ENCODE measurements at regions not wholly inside any gene's neighbourhood (a gene's known extent, or its start where the extent isn't known, plus 50 kb on each side); places are given as distances from the start of the nearest gene placed in this dataset.

DNA sequence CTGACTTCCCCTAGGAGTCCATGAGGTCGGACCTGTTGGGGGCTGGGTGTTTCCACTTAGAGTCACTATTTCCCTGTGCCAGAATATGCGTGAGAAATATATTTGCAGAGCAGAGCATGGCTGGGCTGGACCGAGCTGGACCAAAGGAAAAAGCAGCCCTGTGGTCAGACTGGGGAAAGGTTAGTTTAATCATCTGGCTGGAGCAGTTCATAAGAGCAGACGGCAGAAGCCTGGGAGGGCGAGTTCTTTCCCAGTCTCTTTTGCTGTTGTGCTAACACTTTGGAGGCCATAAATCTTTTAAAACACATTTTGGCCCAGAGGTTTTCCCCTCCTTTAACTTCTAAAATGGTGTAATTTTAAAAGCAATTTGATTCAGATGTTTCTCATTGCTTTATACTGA lies 66.5 kb downstream of the GLI2 start:
- Mint-ChIP-seq H3K4me3 (no peak overlapping the region), H3K9me3 (no peaks in the 10 kb centered on the region), H3K27ac (no peak overlapping the region), H3K36me3 (ENCODE audit: low read depth) (no peaks in the 10 kb centered on the region), H3K4me1 (no peaks in the 10 kb centered on the region), H3K27me3 (no peaks in the 10 kb centered on the region)
- intact Hi-C loops (cut with micrococcal nuclease): no loop called here
- DNase-seq: no peak

DNA sequence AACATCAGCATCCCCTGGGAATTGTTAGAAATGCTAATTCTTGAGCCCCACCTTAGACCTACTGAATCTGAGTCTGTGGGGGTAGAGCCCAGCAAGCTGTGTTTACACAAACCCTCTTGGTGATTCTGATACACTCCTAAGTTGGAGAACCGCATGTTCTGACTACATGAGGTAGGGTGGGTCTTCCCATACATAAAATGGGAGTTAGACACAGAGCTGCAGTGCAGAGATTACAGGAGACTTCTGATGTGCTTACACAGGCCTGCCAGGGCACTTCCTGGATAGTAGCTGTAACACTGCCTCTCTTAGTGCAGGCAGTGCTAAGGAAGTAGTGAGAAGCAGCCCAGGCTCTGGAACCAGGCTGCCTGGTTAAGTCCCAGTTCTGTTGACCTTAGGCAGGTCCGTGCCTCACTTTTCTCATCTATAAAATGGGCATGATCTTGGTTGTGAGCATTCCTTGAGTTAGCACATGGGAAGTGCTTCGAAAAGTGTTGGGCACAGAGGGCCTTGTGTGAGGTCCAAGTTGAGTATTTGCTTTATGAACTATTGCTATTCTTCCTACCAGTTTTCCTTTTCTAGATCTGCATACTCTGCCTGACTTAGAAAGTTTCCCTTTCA lies 67.3 kb downstream of the GLI2 start:
- intact Hi-C loops (cut with micrococcal nuclease): no loop called here
- no peak for DNase-seq
- Mint-ChIP-seq H3K4me3 (no peak overlapping the region), H3K36me3 (ENCODE audit: low read depth) (no peaks in the 10 kb centered on the region), H3K27me3 (no peaks in the 10 kb centered on the region), H3K4me1 (no peaks in the 10 kb centered on the region), H3K9me3 (no peaks in the 10 kb centered on the region), H3K27ac (no peak overlapping the region)

DNA sequence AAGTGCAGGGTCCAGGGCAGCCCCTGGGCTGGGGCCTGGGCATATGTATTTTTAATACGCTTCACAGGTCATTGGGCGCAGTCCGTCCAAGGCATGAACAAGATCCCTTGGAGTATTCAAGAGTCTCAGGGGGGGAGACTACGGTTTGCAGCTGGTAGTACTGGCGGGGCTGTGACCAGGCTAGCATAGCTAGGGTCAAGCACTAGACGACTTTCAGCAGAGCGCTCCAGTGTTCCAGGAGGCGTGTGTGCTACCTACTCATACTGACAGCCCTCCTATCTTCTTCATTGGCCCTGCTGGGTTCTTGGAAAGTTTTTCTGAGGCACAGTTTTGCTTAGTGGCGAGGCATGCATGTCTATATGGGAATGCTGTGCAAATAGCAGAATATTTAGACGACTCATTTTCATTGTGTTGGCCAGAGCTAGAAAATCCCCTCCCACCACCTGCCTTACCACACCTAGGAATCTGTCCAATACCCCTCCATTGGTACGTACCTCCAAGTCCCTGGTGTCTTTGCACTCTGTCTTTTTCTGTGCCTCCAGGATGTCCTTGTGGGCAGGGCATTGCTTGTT lies 68.2 kb downstream of the GLI2 start:
- intact Hi-C loops (cut with micrococcal nuclease): no loop called here
- Mint-ChIP-seq H3K27me3 (no peaks in the 10 kb centered on the region), H3K4me1 (no peaks in the 10 kb centered on the region), H3K9me3 (no peaks in the 10 kb centered on the region), H3K27ac (no peak overlapping the region), H3K36me3 (ENCODE audit: low read depth) (no peaks in the 10 kb centered on the region), H3K4me3 (no peak overlapping the region)
- DNase-seq: no peak

DNA sequence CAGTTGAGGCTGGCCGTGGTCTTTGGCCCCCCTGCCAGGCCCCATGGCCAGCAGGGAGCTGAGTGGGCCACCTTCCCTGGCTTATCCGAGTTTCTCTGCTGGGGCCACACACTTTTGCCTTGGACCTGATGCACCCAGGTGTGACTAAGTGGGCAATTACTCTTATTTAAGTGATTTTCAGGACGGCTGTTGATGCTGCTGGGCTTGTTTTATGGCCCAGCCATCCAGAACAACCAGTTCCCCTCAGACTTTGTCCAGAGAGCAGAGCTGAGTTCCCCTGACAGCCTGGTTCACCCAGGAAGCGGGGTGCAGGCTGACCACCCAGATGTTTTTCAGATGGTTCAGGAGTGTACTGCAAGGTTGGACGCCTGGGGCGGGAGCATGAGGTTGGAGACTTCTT lies 68.8 kb downstream of the GLI2 start:
- Mint-ChIP-seq H3K9me3 (no peaks in the 10 kb centered on the region), H3K4me1 (no peaks in the 10 kb centered on the region), H3K36me3 (ENCODE audit: low read depth) (no peaks in the 10 kb centered on the region), H3K27me3 (peaks cover 4% of the 10 kb centered on the region), H3K27ac (no peak overlapping the region), H3K4me3 (no peak overlapping the region)
- intact Hi-C loops (cut with micrococcal nuclease): no loop called here
- DNase-seq: no peak

DNA sequence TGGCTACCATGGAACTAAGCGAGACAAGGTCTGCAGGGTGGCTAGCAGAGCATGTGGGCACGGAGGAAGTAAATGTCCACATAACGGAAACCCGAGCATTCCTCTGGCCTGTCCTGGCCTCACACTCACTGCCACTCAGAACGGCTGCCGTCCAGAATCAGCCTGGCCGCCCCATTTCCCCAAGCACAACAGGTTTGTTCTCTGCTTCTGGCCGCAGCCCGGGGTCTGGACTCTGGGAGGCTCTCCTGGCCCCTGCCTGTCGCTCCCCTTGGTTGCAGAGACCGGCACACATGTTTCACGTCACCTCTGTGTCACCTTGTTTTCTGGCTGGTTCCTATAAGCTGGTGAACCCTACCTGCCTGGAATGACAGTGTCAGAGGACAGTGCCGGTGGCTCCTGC lies 69.3 kb downstream of the GLI2 start:
- no peak for DNase-seq
- Mint-ChIP-seq H3K27me3 (peaks cover 4% of the 10 kb centered on the region), H3K4me1 (no peaks in the 10 kb centered on the region), H3K4me3 (no peak overlapping the region), H3K27ac (no peak overlapping the region), H3K9me3 (no peaks in the 10 kb centered on the region), H3K36me3 (ENCODE audit: low read depth) (no peaks in the 10 kb centered on the region)
- intact Hi-C loops (cut with micrococcal nuclease): no loop called here

DNA sequence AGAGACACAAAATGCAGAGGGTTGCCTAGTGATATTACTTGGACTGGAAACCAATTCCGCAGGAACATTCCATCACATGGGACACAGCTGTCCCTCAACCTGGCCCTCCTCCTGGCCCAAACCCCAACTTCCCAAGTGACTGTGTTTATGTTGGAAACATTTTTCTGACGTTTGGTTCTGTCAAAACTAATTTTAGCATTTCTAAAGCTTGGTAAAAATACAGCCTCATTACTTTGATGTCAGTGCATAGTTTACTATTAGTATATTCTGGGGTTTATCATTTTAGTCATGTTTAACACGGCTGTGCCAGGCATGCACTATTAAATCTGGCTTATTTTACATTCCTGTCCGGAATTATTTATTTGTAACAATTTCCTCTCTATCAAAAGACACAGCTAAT lies 69.9 kb downstream of the GLI2 start:
- no peak overlapping the region for H3K4me3 Mint-ChIP-seq
- H3K9me3 Mint-ChIP-seq: no peaks in the 10 kb centered on the region
- H3K36me3 Mint-ChIP-seq (ENCODE audit: low read depth): no peaks in the 10 kb centered on the region
- H3K4me1 Mint-ChIP-seq: no peaks in the 10 kb centered on the region
- H3K27ac Mint-ChIP-seq: no peak overlapping the region
- no peak for DNase-seq
- intact Hi-C loops (cut with micrococcal nuclease): no loop called here
- peaks cover 4% of the 10 kb centered on the region for H3K27me3 Mint-ChIP-seq

DNA sequence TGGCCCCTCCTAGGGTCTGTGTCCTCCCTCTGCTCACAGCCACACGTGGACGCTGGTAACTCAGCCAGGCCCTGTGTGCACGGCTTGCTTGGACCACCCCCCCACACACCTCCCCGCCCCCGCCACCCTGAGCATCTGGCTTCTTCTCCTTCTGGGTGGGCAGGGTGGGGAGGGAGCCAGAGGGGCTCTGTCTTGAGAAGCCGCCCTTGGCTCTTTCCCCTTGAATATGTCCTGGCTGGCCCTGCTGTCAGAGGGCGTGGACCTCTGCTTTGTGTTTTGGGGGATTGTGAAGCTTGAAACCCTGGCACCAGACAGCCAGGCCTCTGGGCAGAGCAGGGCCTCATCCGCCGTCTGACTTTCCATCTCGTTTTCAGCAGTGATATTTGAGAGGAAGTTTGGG lies 72.1 kb downstream of the GLI2 start:
- Mint-ChIP-seq H3K36me3 (ENCODE audit: low read depth) (no peaks in the 10 kb centered on the region), H3K4me1 (no peaks in the 10 kb centered on the region), H3K27ac (no peak overlapping the region), H3K9me3 (no peaks in the 10 kb centered on the region), H3K4me3 (no peak overlapping the region), H3K27me3 (peaks cover 4% of the 10 kb centered on the region)
- DNase-seq: no peak
- intact Hi-C loops (cut with micrococcal nuclease): no loop called here

DNA sequence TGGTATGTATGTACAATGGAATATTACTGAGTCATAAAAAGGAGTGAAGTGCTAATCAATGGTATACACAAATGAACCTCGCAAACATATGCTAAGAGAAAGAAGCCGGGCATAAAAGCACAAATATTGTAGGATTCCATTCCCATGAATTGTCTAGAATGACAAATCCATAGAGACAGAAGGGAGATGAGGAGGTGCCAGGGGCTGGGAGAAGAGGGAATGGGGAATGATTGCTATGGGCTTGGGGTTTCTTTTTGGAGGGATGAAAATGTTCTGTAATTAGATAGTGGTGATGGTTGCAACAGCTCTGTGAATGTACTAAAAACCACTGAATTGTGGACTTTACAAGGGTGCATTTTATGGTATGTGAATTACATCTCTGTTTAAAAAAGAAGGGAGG lies 73.5 kb downstream of the GLI2 start:
- no peaks in the 10 kb centered on the region for H3K9me3 Mint-ChIP-seq
- H3K4me1 Mint-ChIP-seq: no peaks in the 10 kb centered on the region
- intact Hi-C loops (cut with micrococcal nuclease): no loop called here
- no peaks in the 10 kb centered on the region for H3K36me3 Mint-ChIP-seq (ENCODE audit: low read depth)
- no peak overlapping the region for H3K27ac Mint-ChIP-seq
- peaks cover 4% of the 10 kb centered on the region for H3K27me3 Mint-ChIP-seq
- DNase-seq: no peak
- H3K4me3 Mint-ChIP-seq: no peak overlapping the region

DNA sequence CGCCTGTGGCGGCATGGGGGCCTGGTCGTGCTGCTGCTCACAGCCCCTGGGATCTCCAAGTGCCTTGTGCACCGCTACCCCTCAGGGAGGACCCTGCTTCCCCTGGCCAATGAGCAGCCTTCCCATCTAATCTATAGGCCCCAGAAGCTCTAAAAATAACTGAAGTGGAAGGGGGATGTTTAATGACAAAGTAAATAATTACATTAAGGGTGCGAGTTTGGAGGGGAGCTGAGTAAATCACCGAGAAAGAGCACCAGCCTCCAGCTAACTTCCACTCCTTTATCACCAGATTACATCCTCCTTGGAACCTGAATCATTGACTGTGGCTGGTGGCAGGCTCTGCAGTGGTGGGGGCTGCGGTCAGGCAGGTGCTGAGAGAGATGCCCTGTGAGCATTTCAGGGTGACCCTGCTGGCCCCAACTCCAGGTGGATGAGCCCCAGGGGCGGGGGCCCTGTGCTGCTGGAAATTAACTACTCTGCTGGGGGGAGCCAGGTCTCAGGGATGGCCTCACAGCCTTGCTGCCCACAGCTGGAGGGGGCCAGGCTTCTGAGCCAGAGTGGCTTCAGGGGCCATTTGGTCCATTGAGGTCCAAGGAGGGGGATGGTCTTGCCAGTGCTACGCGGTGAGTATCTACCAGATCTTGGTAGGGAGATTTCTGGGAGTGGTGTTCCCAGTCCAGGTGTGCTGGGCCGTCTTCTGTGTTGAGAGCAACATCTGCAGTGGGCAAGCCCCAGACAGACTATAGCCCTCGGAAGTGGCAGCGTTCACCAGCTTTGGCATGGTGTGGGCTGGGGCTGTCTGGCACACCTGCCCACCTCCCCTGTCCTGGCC lies 74.2 kb downstream of the GLI2 start:
- Mint-ChIP-seq H3K27me3 (peaks cover 4% of the 10 kb centered on the region), H3K36me3 (ENCODE audit: low read depth) (no peaks in the 10 kb centered on the region), H3K4me1 (no peaks in the 10 kb centered on the region), H3K4me3 (no peak overlapping the region), H3K27ac (no peak overlapping the region), H3K9me3 (no peaks in the 10 kb centered on the region)
- intact Hi-C loops (cut with micrococcal nuclease): no loop called here
- DNase-seq: no peak

DNA sequence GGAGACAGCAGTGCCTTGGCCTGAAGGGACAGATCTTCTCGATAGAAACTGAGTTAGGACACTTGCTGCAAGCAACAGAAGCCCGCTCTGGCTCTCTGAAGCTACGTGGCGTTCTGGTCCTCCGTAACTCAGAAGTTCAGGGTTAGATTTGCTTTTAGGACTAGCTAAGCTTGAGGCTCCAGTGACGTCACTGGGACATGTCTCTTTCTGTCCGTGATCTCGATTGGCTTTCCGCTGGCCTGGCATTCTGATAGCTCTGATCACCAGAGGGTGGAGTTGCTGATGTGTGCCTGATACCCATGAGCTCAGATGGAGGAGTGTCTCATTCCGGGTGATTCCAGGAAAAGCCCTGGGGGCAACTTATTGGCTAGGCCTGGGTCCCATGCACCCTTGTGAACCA lies 75.0 kb downstream of the GLI2 start:
- no peak for DNase-seq
- no peaks in the 10 kb centered on the region for H3K36me3 Mint-ChIP-seq (ENCODE audit: low read depth)
- H3K27ac Mint-ChIP-seq: no peak overlapping the region
- intact Hi-C loops (cut with micrococcal nuclease): no loop called here
- no peaks in the 10 kb centered on the region for H3K4me1 Mint-ChIP-seq
- no peaks in the 10 kb centered on the region for H3K9me3 Mint-ChIP-seq
- no peak overlapping the region for H3K4me3 Mint-ChIP-seq
- H3K27me3 Mint-ChIP-seq: peaks cover 4% of the 10 kb centered on the region

DNA sequence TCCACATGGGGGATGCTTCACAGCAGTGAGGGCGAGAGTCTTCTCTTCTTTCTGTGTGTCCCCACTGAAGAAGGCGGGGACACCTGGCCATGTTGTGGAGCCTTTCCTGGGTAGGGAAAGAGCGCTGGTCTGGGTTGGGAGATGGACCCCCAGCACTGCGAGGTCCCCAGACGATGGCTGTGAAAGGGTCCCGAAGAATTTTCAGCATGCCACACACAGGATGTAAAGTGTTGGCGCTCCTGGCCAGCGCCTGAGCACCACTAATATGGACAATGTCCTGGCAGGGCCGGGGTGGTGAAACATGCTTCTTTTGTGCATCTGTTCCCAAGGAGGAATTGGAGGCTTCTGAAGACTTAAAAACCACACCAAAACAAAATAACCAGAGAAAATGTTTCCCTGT lies 77.2 kb downstream of the GLI2 start:
- Mint-ChIP-seq H3K27ac (no peak overlapping the region), H3K4me3 (no peak overlapping the region), H3K4me1 (no peaks in the 10 kb centered on the region), H3K27me3 (peaks cover 4% of the 10 kb centered on the region), H3K36me3 (ENCODE audit: low read depth) (no peaks in the 10 kb centered on the region), H3K9me3 (no peaks in the 10 kb centered on the region)
- no peak for DNase-seq
- intact Hi-C loops (cut with micrococcal nuclease): no loop called here

DNA sequence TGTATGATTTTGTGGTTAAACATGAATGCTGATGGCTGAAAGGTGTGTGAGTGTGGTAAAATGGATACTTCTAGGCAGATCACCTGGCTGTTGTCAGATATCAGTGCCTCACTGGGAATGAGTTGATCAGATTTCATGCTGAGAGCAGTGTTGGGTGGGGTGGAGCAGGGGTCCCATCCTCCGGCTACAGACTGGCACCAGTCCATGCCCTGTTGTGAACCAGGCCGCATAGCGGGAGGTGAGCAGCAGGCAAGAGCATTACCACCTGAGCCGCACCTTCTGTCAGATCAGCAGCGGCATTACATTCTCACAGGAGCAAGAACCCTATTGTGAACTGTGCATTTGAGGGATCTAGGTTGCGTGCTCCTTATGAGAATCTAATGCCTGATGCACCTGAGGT lies 78.7 kb downstream of the GLI2 start:
- H3K4me1 Mint-ChIP-seq: no peaks in the 10 kb centered on the region
- peaks cover under 1% of the 10 kb centered on the region for H3K27me3 Mint-ChIP-seq
- no peaks in the 10 kb centered on the region for H3K36me3 Mint-ChIP-seq (ENCODE audit: low read depth)
- no peak overlapping the region for H3K4me3 Mint-ChIP-seq
- intact Hi-C loops (cut with micrococcal nuclease): no loop called here
- DNase-seq: no peak
- no peaks in the 10 kb centered on the region for H3K9me3 Mint-ChIP-seq
- H3K27ac Mint-ChIP-seq: no peak overlapping the region

DNA sequence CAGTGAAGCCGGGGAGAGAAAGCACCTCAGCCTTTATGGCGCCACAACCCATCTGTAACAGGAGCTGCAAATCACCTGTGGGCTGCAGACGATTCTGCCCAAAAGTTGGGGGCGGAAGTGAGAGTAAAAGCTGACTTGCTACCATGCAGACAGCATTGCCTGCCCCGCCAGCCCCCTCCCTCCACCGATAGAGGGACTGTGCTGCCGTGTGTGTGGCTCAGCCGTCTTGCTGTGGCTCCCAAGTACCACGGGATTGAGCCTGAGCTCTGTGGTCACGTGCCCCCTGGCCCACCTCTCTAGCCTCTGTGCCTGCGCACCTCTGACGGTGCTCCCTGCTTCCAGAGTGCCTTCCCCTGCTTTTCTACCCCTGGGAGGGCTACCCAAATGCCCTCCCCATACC lies 79.6 kb downstream of the GLI2 start:
- Mint-ChIP-seq H3K4me3 (no peak overlapping the region), H3K36me3 (ENCODE audit: low read depth) (no peaks in the 10 kb centered on the region), H3K9me3 (no peaks in the 10 kb centered on the region), H3K4me1 (no peaks in the 10 kb centered on the region), H3K27me3 (no peaks in the 10 kb centered on the region), H3K27ac (no peak overlapping the region)
- intact Hi-C loops (cut with micrococcal nuclease): no loop called here
- DNase-seq: no peak

DNA sequence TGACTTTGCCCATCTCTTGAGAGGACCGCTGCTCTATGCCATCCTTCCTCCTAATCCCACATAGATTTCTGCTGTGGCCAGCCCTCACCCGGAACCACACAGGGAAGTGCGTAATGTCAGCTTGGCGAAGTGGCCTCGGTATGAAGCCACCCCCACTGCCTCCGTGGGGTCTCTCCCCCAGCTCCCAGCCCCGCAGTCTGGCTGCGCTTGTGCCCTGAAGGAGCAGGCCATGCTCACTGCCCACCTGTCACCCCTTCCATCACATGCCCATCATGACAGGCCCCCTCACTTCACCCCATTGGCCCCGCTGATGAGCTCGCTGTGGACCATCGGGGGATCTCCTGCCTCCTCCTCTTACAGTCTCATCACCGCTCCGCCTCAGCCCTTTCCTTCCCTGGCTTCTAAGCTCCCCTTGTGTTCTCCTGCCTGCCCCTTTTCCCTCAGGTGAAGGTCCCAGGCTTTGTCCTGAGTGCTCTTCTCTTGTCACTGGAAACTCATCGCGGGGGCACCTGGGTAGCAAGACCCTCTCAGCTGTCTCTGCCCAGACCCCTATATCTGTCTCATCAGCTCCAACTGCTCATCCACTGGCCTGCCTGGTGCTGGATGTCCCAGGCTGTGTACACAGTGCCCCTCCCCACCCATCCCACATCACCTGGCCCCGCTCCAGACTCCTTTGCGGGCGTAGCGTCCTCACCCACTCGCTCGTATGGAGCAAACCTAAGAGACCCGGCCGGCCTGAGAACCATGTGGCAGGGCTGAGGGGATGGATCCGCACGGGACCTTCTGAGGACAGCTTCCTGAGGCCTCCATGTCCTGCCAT lies 81.7 kb downstream of the GLI2 start:
- intact Hi-C loops (cut with micrococcal nuclease): no loop called here
- Mint-ChIP-seq H3K9me3 (no peaks in the 10 kb centered on the region), H3K4me3 (no peak overlapping the region)

More for the DNA sequence above, 81.7 kb downstream of the GLI2 start:
- no peaks in the 10 kb centered on the region for H3K27me3 Mint-ChIP-seq
- no peak overlapping the region for H3K27ac Mint-ChIP-seq
- no peaks in the 10 kb centered on the region for H3K36me3 Mint-ChIP-seq (ENCODE audit: low read depth)
- no peak for DNase-seq
- no peaks in the 10 kb centered on the region for H3K4me1 Mint-ChIP-seq

Data from activated CD4-positive, alpha-beta T cell treated with anti-CD3 and anti-CD28 coated beads, Interleukin-2, amount 10 ng/mL, durations not matched to agents 24 days and 14 days (primary cell).